NCI-H460 (cell line): ENCODE measurements at regions not wholly inside any gene's neighbourhood (a gene's known extent, or its start where the extent isn't known, plus 50 kb on each side); places are given as distances from the start of the nearest gene placed in this dataset.

ENCODE experiments used
- DNase-seq: peaks from one replicate; pipeline ENCODE4 v3.0.0-alpha.2; 2016; ENCODE audit warnings: low read depth; ENCODE audit errors: extremely low read depth

DNA sequence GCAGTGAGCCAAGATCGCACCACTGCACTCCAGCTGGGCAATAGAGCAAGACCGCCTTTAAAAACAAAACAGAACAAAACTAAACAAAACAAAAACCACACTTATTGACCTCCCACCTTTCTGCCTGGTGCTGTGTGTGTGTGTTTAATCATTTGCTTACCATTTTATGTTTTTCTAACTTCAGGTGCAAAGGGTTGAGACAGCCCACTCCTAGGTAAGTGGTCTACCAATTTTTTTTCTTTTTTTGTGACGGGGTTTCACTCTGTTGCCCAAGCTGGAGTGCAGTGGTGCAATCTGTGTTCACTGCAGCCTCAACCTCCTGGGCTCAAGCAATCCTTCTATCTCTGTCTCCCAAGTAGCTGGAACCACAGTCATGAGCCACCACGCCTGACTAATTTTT is 65.8 kb downstream of the SALL1 start:
- no peak for DNase-seq

- DNase-seq = no peak
Observed at GRCh38 chr16:51084074-51084928, 66.8 kb downstream of the SALL1 start.

GRCh38 chr16:51072591-51072990 is 78.5 kb downstream of the SALL1 start:
- DNase-seq = no peak

DNA sequence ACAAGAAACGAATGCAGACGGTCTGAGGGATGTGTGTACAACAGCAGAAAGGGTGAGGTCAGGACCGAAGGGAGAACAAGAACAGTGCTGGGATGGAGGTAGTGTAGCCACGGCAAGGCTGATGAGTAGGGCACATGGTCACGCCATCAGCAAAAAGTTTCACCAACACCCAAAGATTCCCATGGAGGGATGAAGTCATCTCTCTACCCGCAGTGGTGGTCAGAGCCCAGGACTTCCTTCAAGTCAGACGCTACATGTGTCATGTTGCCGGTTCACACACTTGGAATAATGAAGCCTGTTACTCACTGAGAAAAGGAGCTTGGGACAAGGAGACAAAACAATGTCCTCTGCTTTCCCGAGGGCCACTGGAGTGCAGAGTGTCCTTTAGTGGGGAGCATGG is 79.7 kb downstream of the SALL1 start:
- DNase-seq = no peak

GRCh38 chr16:51067352-51067751 is 83.7 kb downstream of the SALL1 start:
- no peak for DNase-seq

DNA sequence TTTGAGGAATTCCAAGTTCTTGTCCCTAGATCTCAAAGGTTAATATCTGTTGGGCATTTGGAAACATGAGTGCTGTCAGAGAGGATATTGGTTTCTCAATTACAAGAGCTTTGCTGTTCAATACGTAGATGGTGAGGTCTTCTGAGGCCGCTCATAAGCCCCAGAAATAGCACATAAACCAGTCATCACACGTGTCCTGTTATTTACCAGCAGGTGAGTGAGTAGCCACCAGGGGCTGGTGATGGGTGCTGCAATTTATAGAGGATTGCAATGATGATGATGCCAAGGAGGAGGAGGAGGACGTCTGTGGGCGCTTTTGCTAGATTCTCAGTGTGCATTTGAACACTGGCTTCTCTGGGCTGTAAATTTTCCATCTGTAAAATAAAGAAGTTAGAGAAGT is 89.0 kb downstream of the SALL1 start:
- DNase-seq = no peak

DNA sequence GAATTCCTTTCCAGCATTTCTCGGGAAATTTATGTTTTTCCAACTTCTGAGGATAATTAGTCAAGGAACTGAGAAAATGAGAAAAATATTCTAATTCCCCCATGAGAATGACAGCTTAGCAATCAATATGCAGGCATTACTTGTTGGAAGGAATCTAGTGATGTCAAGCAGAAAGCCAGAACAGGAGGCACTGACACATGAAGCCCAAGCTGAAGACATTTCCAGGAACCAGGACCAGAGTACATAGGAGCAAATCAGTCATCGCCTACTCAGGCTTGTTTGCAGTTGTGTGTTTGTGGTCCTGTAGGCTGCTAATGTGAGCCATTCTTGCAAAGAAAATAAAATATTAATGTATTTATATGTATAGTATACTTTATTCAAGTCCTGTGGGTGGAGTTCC is 89.7 kb downstream of the SALL1 start:
- DNase-seq = no peak

- no peak for DNase-seq
Observed at GRCh38 chr16:51057969-51058337, 93.1 kb downstream of the SALL1 start.

- no peak for DNase-seq
Observed at GRCh38 chr16:51057102-51057793, 93.8 kb downstream of the SALL1 start.

GRCh38 chr16:51056331-51056730 is 94.7 kb downstream of the SALL1 start:
- DNase-seq = no peak

- DNase-seq = no peak
Observed at GRCh38 chr16:51055434-51055833, 95.6 kb downstream of the SALL1 start.

DNA sequence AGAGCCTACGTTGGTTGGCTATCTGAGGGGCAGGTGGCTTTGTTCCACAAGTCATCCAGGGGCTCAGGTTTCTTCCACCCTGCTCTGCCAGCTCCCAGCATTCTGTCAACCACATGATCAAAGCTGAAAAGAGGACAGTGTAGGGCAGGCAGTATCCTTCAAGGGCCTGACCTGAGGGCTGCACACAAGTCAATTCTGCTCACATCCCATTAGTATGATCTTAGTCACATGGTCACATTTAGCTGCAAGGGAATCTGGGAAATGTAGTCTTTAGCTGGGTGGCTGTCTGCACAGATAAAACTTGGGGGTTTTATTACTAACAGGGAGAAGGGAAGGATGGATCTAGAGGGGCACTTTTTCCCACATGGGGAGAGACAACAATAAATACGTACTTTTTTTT is 97.3 kb downstream of the SALL1 start:
- DNase-seq = no peak

- DNase-seq = no peak
Observed at GRCh38 chr16:51051671-51052070, 99.4 kb downstream of the SALL1 start.

GRCh38 chr16:51050377-51050706 is 100.7 kb downstream of the SALL1 start:
- no peak for DNase-seq

DNA sequence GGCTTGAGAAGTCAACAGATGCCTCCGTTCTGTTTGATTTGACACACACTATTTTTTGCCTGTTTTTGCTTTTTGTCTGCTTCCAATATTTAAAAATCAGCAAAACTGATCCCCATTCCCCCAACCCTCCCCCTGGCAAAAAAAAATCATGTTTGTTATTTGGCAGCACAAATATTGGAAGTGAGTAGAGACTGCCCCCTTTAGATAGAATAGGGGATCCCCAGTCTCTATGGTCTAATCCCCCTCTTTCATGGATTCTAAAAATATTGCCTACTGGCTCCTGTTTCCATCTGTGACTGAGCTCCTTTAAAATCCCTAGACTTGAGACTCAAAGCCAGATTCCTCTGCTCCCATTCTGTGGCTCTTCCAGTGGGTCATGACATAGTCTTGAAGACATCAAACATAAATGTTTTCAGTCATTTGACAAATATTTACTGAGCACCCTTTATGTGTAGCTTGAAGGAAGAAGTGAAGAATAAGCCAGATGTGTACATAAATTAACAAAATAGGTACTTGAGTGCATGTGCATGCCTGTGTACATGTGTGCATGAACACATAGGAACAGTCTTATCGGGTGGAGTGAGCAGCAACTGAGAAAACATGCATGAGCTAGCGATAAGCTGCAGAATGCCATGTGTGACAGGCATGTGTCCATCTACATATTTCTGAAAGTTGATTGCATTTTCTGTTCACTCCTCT is 101.2 kb downstream of the SALL1 start:
- DNase-seq = no peak

DNA sequence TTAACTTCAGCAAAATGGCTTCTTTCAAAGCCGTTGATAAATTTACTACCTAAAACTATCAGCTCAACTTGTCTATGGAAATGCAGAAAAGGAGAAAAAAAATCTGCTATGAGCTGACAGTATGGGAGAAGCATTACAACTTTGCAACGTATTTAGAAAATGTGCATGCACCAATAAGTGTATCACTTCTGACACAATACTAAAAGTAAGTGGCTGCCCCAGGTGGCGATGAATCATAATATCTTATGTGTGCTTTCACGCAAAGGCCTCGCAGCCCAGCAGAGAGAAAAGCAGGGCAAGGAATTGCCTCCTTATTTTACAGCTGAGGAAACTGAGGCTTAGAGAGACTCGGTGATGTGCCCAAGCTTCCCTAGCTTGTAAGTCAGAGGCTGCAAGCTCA is 101.8 kb downstream of the SALL1 start:
- DNase-seq = no peak

- DNase-seq = no peak
Observed at GRCh38 chr16:51048544-51048943, 102.5 kb downstream of the SALL1 start.

- no peak for DNase-seq
Observed at GRCh38 chr16:51045794-51046193, 105.3 kb downstream of the SALL1 start.

- DNase-seq = no peak
Observed at GRCh38 chr16:51045186-51045585, 105.9 kb downstream of the SALL1 start.

- DNase-seq = no peak
Observed at GRCh38 chr16:51041546-51041945, 109.5 kb downstream of the SALL1 start.

DNA sequence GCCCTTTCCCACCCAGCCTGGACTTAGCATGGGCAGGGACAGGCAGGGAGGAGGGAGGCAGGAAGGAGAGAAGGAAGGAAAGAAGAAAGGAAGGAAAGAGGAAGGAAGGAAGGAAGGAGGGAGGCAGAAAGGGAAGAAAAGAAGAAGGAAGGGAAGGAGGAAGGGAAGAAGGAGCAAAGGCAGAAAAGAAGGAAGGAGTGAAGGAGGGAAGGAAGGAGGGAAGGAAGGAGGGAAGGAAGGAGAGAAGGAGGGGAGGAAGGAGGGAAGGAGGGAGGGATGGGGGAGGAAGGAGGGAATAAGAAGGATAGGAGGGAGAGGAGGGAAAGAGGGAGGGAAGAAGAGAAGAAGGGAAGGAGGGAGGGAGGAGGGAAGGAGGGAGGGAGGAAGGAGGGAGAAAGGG is 110.4 kb downstream of the SALL1 start:
- DNase-seq = no peak
